ENCODE measurements at regions not wholly inside any gene's neighbourhood (a gene's known extent, or its start where the extent isn't known, plus 50 kb on each side); places are given as distances from the start of the nearest gene placed in this dataset.

DNA sequence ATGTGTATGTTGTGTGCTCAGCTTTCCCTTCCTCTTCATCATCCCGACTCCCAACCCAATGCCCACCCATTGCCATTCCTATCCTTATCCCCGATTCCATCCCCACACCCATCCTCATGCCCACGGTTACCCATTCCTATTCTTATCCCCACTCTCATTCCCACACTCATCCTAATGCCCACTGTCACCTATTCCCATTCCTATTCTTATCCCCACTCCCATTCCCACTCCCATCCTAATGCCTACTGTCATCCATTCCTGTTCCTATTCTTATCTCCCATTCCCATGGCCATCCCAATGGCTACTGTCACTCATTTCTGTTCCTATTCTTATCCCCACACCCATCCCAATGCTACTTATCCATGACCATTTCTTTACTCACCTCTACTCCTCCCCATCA, 254.1 kb downstream of the DHX35 start:
- no peaks in the 10 kb centered on the region for H3K9me3 ChIP-seq (replicated peaks in 1 of 2; ENCODE audit: control insufficient read depth in 2 of 2, insufficient read depth in 1 of 2, low read depth in 1 of 2, low read length in 2 of 2)
- H2AFZ ChIP-seq (ENCODE audit: low read length): no peak overlapping the region
- H3K4ac ChIP-seq (ENCODE audit: low read length): no peak overlapping the region
- no peaks in the 10 kb centered on the region for H3K79me1 ChIP-seq (ENCODE audit: low read depth, low read length)
- H2AK5ac ChIP-seq (ENCODE audit: low read depth, low read length): no peak overlapping the region
- no peak overlapping the region for H3K18ac ChIP-seq (ENCODE audit: low read length)
- H2BK5ac ChIP-seq (ENCODE audit: low read length): no peak overlapping the region
- H3K4me3 ChIP-seq (ENCODE audit: low read length in 2 of 2): no peak overlapping the region
- no peak overlapping the region for H2BK15ac ChIP-seq (ENCODE audit: low read length)
- H4K8ac ChIP-seq (ENCODE audit: low read depth, low read length): no peak overlapping the region
- H3K4me2 ChIP-seq (ENCODE audit: insufficient read depth, low read length, poor library complexity, severe bottlenecking): no peak overlapping the region
- no peak overlapping the region for H2BK12ac ChIP-seq (ENCODE audit: low read length)
- H3K9ac ChIP-seq (ENCODE audit: low read depth, low read length, poor library complexity): no peak overlapping the region
- WGBS, 2 donors (ENCODE audit: extremely low coverage in 2 of 2, insufficient read length in 2 of 2, insufficient replicate concordance in 1 of 2): 100% methylated on average over 2 of the region's 3 CpGs; no CpG with 5 or more reads in 1 of the 2 donors
- H4K91ac ChIP-seq (ENCODE audit: low read depth, low read length, poor library complexity): no peak overlapping the region
- no peak overlapping the region for H3K14ac ChIP-seq (ENCODE audit: low read length)
- DNase-seq (ENCODE audit: low spot score): no peak
- no peaks in the 10 kb centered on the region for H3K4me1 ChIP-seq (ENCODE audit: control insufficient read depth in 2 of 2, insufficient read depth in 1 of 2, low read depth in 1 of 2, low read length in 2 of 2)
- H2BK120ac ChIP-seq (ENCODE audit: low read depth, low read length): no peak overlapping the region
- H3K36me3 ChIP-seq (replicated peaks in 1 of 2; ENCODE audit: control insufficient read depth in 2 of 2, insufficient read depth in 2 of 2, low read length in 2 of 2): no peaks in the 10 kb centered on the region
- no peaks in the 10 kb centered on the region for H3K27me3 ChIP-seq (ENCODE audit: control insufficient read depth in 3 of 3, insufficient read depth in 3 of 3, low read depth in 1 of 3, low read length in 3 of 3)
- H3K23ac ChIP-seq (ENCODE audit: low read depth, low read length, poor library complexity): no peak overlapping the region
- no peak overlapping the region for H3K27ac ChIP-seq (replicated peaks; ENCODE audit: low read length)

DNA sequence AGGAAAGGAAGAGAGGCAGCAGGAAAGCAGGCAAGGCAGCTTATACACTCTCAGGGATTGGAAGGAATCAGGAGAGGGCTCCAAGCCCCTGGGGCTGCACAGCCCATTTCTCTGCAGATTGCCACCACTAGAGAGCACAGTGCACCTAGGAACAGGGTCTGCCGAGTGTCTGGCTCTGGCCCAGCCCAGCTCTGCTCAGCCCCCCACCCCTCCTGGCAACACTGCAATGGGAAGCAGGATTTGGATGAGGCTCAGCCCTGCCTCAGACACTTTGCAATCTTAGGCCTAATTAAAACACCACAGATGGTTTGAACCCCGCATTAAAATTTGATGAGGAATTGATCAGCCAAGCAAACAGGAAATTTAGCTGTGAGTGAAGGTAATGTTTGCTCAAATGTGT, 252.7 kb downstream of the DHX35 start:
- Histone ChIP-seq H3K27ac (replicated peaks; ENCODE audit: low read length) (no peak overlapping the region), H3K9me3 (replicated peaks in 1 of 2; ENCODE audit: control insufficient read depth in 2 of 2, insufficient read depth in 1 of 2, low read depth in 1 of 2, low read length in 2 of 2) (no peaks in the 10 kb centered on the region), H4K91ac (ENCODE audit: low read depth, low read length, poor library complexity) (no peak overlapping the region), H3K18ac (ENCODE audit: low read length) (no peak overlapping the region), H2BK120ac (ENCODE audit: low read depth, low read length) (no peak overlapping the region), H3K79me1 (ENCODE audit: low read depth, low read length) (no peaks in the 10 kb centered on the region), H3K23ac (ENCODE audit: low read depth, low read length, poor library complexity) (no peak overlapping the region), H3K4ac (ENCODE audit: low read length) (no peak overlapping the region), H2BK15ac (ENCODE audit: low read length) (no peak overlapping the region), H3K4me1 (ENCODE audit: control insufficient read depth in 2 of 2, insufficient read depth in 1 of 2, low read depth in 1 of 2, low read length in 2 of 2) (peaks cover 0 to 2% of the 10 kb centered on the region in 2 donors), H3K14ac (ENCODE audit: low read length) (no peak overlapping the region), H2BK12ac (ENCODE audit: low read length) (no peak overlapping the region), H4K8ac (ENCODE audit: low read depth, low read length) (no peak overlapping the region), H2BK5ac (ENCODE audit: low read length) (no peak overlapping the region), H2AK5ac (ENCODE audit: low read depth, low read length) (no peak overlapping the region), H3K27me3 (ENCODE audit: control insufficient read depth in 3 of 3, insufficient read depth in 3 of 3, low read depth in 1 of 3, low read length in 3 of 3) (no peaks in the 10 kb centered on the region), H3K36me3 (replicated peaks in 1 of 2; ENCODE audit: control insufficient read depth in 2 of 2, insufficient read depth in 2 of 2, low read length in 2 of 2) (no peaks in the 10 kb centered on the region), H3K9ac (ENCODE audit: low read depth, low read length, poor library complexity) (no peak overlapping the region), H3K4me2 (ENCODE audit: insufficient read depth, low read length, poor library complexity, severe bottlenecking) (no peak overlapping the region), H2AFZ (ENCODE audit: low read length) (no peak overlapping the region), H3K4me3 (ENCODE audit: low read length in 2 of 2) (no peak overlapping the region)
- no CpG with 5 or more reads among the region's 2 CpGs for WGBS, 2 donors (ENCODE audit: extremely low coverage in 2 of 2, insufficient read length in 2 of 2, insufficient replicate concordance in 1 of 2)
- no peak for DNase-seq (ENCODE audit: low spot score)

DNA sequence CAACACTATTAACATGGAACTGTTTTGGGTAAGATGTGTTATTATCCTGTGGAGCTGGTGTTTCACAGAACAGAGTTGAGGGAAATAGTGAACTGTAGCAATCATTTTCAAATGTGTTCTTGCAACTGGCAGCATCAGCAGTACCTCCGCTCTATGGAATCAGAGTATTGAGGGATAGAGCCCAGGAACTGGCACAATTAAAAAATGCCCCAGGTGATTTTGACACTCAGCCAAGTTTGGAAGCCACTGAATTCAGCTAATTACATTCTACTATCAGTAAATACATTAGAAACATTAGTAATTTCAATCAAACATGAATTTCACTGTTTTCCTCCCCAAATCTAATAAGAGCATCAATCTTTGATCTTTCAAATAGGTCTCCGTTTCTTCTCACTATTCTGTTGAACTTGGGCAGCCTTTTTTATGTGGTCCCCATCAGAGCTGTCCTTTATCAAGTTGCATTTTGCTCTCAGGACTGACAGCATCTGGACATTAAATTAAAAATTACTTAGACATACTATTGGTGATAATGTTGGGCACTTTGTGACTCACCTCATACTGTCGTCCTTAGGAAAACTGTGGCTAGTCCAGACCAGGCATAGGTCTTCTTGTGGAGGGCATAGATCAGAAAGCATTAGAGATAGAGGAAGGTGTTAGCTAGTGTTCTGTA, 251.5 kb downstream of the DHX35 start:
- Histone ChIP-seq H4K8ac (ENCODE audit: low read depth, low read length) (no peak overlapping the region), H3K36me3 (replicated peaks in 1 of 2; ENCODE audit: control insufficient read depth in 2 of 2, insufficient read depth in 2 of 2, low read length in 2 of 2) (no peaks in the 10 kb centered on the region), H3K4me1 (ENCODE audit: control insufficient read depth in 2 of 2, insufficient read depth in 1 of 2, low read depth in 1 of 2, low read length in 2 of 2) (peaks cover 0 to 2% of the 10 kb centered on the region in 2 donors), H3K9ac (ENCODE audit: low read depth, low read length, poor library complexity) (no peak overlapping the region), H2AFZ (ENCODE audit: low read length) (no peak overlapping the region), H3K4ac (ENCODE audit: low read length) (no peak overlapping the region), H2BK12ac (ENCODE audit: low read length) (no peak overlapping the region), H3K4me3 (ENCODE audit: low read length in 2 of 2) (no peak overlapping the region), H2BK120ac (ENCODE audit: low read depth, low read length) (no peak overlapping the region), H3K4me2 (ENCODE audit: insufficient read depth, low read length, poor library complexity, severe bottlenecking) (no peak overlapping the region), H4K91ac (ENCODE audit: low read depth, low read length, poor library complexity) (no peak overlapping the region), H3K9me3 (replicated peaks in 1 of 2; ENCODE audit: control insufficient read depth in 2 of 2, insufficient read depth in 1 of 2, low read depth in 1 of 2, low read length in 2 of 2) (no peaks in the 10 kb centered on the region), H3K23ac (ENCODE audit: low read depth, low read length, poor library complexity) (no peak overlapping the region), H3K27me3 (ENCODE audit: control insufficient read depth in 3 of 3, insufficient read depth in 3 of 3, low read depth in 1 of 3, low read length in 3 of 3) (no peaks in the 10 kb centered on the region), H3K14ac (ENCODE audit: low read length) (no peak overlapping the region), H3K27ac (replicated peaks; ENCODE audit: low read length) (no peak overlapping the region), H3K18ac (ENCODE audit: low read length) (no peak overlapping the region), H2AK5ac (ENCODE audit: low read depth, low read length) (no peak overlapping the region), H2BK5ac (ENCODE audit: low read length) (no peak overlapping the region), H2BK15ac (ENCODE audit: low read length) (no peak overlapping the region), H3K79me1 (ENCODE audit: low read depth, low read length) (no peaks in the 10 kb centered on the region)
- no CpG with 5 or more reads among the region's 3 CpGs for WGBS, 2 donors (ENCODE audit: extremely low coverage in 2 of 2, insufficient read length in 2 of 2, insufficient replicate concordance in 1 of 2)
- DNase-seq (ENCODE audit: low spot score): no peak

DNA sequence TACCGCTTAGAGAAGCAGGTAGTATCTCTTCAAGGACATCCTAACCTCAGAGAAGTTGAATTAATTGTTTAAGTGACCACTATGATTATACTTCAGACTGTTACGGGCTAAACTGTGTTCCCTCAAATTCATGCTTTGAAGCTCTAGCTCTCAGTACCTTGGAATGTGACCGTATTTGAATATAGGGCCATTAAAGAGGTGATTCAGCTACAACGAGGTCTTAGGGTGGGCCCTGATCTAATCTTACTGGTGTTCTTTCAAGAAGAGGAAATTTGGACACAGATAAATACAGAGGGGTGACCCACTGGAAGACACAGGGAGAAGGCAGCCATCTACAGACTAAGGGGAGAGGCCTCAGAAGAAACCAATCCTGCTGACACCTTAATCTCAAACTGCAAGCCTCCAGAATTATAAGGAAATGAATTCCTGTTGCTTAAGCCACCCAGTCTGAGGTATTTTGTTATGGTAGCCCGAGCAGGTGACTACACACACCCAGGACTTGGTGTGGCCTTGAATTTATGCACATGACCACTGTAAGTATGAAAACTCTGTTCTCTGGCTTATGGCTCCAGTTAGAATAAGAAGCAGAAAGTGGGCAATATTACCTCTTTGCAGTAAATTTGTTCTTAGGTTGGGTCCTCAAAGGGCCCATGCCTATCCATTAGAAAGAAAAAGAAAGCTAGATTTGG, 249.1 kb downstream of the DHX35 start:
- H3K14ac ChIP-seq (ENCODE audit: low read length): no peak overlapping the region
- no peak overlapping the region for H4K8ac ChIP-seq (ENCODE audit: low read depth, low read length)
- WGBS, 2 donors (ENCODE audit: extremely low coverage in 2 of 2, insufficient read length in 2 of 2, insufficient replicate concordance in 1 of 2): no CpG with 5 or more reads among the region's 5 CpGs
- H2AFZ ChIP-seq (ENCODE audit: low read length): no peak overlapping the region
- no peak overlapping the region for H3K9ac ChIP-seq (ENCODE audit: low read depth, low read length, poor library complexity)
- H3K27ac ChIP-seq (replicated peaks; ENCODE audit: low read length): no peak overlapping the region
- H3K4me1 ChIP-seq (ENCODE audit: control insufficient read depth in 2 of 2, insufficient read depth in 1 of 2, low read depth in 1 of 2, low read length in 2 of 2): peaks cover 0 to 2% of the 10 kb centered on the region in 2 donors
- H3K9me3 ChIP-seq (replicated peaks in 1 of 2; ENCODE audit: control insufficient read depth in 2 of 2, insufficient read depth in 1 of 2, low read depth in 1 of 2, low read length in 2 of 2): no peaks in the 10 kb centered on the region
- no peak overlapping the region for H2AK5ac ChIP-seq (ENCODE audit: low read depth, low read length)
- H3K4ac ChIP-seq (ENCODE audit: low read length): no peak overlapping the region
- no peak overlapping the region for H3K23ac ChIP-seq (ENCODE audit: low read depth, low read length, poor library complexity)
- no peak for DNase-seq (ENCODE audit: low spot score)
- H3K4me2 ChIP-seq (ENCODE audit: insufficient read depth, low read length, poor library complexity, severe bottlenecking): no peak overlapping the region
- no peak overlapping the region for H2BK120ac ChIP-seq (ENCODE audit: low read depth, low read length)
- H3K79me1 ChIP-seq (ENCODE audit: low read depth, low read length): no peaks in the 10 kb centered on the region
- H3K4me3 ChIP-seq (ENCODE audit: low read length in 2 of 2): no peak overlapping the region
- H2BK15ac ChIP-seq (ENCODE audit: low read length): no peak overlapping the region
- no peak overlapping the region for H4K91ac ChIP-seq (ENCODE audit: low read depth, low read length, poor library complexity)
- no peak overlapping the region for H3K18ac ChIP-seq (ENCODE audit: low read length)
- no peaks in the 10 kb centered on the region for H3K36me3 ChIP-seq (replicated peaks in 1 of 2; ENCODE audit: control insufficient read depth in 2 of 2, insufficient read depth in 2 of 2, low read length in 2 of 2)
- H2BK5ac ChIP-seq (ENCODE audit: low read length): no peak overlapping the region
- no peak overlapping the region for H2BK12ac ChIP-seq (ENCODE audit: low read length)
- no peaks in the 10 kb centered on the region for H3K27me3 ChIP-seq (ENCODE audit: control insufficient read depth in 3 of 3, insufficient read depth in 3 of 3, low read depth in 1 of 3, low read length in 3 of 3)

All from neuronal stem cell (in vitro differentiated cells).